Tibial artery (tissue), 4 donors: ENCODE measurements at regions not wholly inside any gene's neighbourhood (a gene's known extent, or its start where the extent isn't known, plus 50 kb on each side); places are given as distances from the start of the nearest gene placed in this dataset.

Experiments used
- DNase-seq, 2 donors: peaks; one replicate each; pipeline ENCODE4 v3.0.0-alpha.2; 2019
- H3K27ac ChIP-seq, 2 donors: fragments of 200-600 bp; sonication (generic) in 1 of 2; 1 replicate in 1 of 2; 2 replicates in 1 of 2; pipeline ENCODE4 v1.5.1; 2018 to 2019; ENCODE audit warnings: mild to moderate bottlenecking in 1 of 2
- H3K27me3 ChIP-seq, 2 donors: fragments of 200-600 bp; sonication (generic) in 1 of 2; one replicate each; pipeline versions ENCODE4 v1.5.1 to v1.6.0; 2016 to 2019
- H3K36me3 ChIP-seq, 3 donors: fragments of 200-600 bp; sonication (generic) in 2 of 3; one replicate each; pipeline ENCODE4 v1.5.1; 2016 to 2019; ENCODE audit warnings: mild to moderate bottlenecking in 2 of 3
- H3K4me1 ChIP-seq, 4 donors: fragments of 200-600 bp; sonication (generic) in 2 of 4; 1 replicate in 3 of 4; 2 replicates in 1 of 4; pipeline ENCODE4 v1.5.1; 2016 to 2019
- H3K4me3 ChIP-seq, 2 donors: fragments of 200-600 bp; sonication (generic) in 1 of 2; 1 replicate in 1 of 2; 2 replicates in 1 of 2; pipeline ENCODE4 v1.5.1; 2018 to 2019; ENCODE audit warnings: mild to moderate bottlenecking in 2 of 2
- H3K9me3 ChIP-seq, 3 donors: fragments of 200-600 bp; sonication (generic) in 1 of 3; one replicate each; pipeline ENCODE4 v1.5.1; 2016 to 2019
- intact Hi-C: fragments of 100-400 bp; cut with DNase I; formaldehyde crosslinking; loops from one replicate; pipeline ENCODE4 v1.15.0; 2023; ENCODE audit warnings: low total_unique reads
- TF ChIP-seq, protein P1 (sequence below), 2 experiments: fragments of 200-600 bp in 1 of 2; fragments of 450-650 bp in 1 of 2; IDR thresholded peaks; one replicate each; pipeline ENCODE4 v1.5.1; 2017 to 2019; ENCODE audit warnings: antibody characterized with exemption in 2 of 2, mild to moderate bottlenecking in 1 of 2, moderate library complexity in 1 of 2

DNA sequence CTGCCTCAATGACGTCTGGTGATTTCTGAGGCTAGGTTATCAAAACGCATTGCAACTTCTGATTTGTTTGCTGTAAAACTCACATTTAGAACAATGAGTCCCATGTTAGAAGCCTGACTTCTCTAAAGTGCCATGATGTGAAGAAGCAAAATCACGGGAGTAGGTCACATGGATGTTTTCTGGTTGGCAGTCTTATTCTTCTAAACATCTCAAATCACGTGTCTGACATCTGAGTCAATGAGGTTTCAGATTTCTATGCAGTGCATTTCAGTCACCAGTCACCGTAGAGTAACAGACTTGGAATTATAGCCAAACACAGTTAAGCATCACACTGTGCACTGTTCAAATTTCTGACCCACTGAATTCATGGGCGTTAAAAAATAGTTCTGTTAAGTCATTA, 482.1 kb downstream of the TMA16 start:
- intact Hi-C loops: no loop called here
- Histone ChIP-seq H3K4me3 (no peak overlapping the region), H3K36me3 (no peaks in the 10 kb centered on the region), H3K27ac (no peak overlapping the region), H3K4me1 (no peaks in the 10 kb centered on the region), H3K9me3 (no peaks in the 10 kb centered on the region), H3K27me3 (no peaks in the 10 kb centered on the region)
- DNase-seq: no peak
- TF ChIP-seq, protein P1, sequence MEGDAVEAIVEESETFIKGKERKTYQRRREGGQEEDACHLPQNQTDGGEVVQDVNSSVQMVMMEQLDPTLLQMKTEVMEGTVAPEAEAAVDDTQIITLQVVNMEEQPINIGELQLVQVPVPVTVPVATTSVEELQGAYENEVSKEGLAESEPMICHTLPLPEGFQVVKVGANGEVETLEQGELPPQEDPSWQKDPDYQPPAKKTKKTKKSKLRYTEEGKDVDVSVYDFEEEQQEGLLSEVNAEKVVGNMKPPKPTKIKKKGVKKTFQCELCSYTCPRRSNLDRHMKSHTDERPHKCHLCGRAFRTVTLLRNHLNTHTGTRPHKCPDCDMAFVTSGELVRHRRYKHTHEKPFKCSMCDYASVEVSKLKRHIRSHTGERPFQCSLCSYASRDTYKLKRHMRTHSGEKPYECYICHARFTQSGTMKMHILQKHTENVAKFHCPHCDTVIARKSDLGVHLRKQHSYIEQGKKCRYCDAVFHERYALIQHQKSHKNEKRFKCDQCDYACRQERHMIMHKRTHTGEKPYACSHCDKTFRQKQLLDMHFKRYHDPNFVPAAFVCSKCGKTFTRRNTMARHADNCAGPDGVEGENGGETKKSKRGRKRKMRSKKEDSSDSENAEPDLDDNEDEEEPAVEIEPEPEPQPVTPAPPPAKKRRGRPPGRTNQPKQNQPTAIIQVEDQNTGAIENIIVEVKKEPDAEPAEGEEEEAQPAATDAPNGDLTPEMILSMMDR (IDR thresholded peaks at IDR 0.05): no peak

DNA sequence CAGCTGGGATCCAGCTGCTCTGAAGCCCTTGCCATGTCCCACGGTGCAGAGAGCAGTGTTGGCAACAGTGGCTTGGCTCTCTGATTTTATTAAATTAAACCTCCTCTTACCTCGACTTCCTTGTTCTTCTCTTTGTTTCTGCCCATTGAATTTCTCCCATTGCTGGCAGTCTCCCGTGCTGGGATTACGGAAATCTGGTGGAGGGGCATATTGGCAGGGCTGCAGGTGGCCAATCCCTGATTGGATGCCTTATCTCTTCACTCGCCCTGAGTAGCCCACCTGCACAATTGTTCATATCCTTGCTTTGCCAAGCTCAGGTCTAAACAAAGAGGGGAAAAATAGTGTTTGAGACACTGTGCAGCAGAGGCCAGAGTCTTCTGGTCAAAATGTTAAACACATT, 493.9 kb downstream of the TMA16 start:
- no peak for DNase-seq
- H3K27ac ChIP-seq: no peak overlapping the region
- H3K4me3 ChIP-seq: no peak overlapping the region
- H3K36me3 ChIP-seq: no peaks in the 10 kb centered on the region
- intact Hi-C loops: no loop called here
- no peaks in the 10 kb centered on the region for H3K4me1 ChIP-seq
- H3K27me3 ChIP-seq: no peaks in the 10 kb centered on the region
- TF ChIP-seq, protein P1 (IDR thresholded peaks at IDR 0.05): no peak
- H3K9me3 ChIP-seq: no peaks in the 10 kb centered on the region

GRCh38 chr4:163988865-163989264, 494.4 kb downstream of the TMA16 start:
- H3K27ac ChIP-seq: no peak overlapping the region
- H3K36me3 ChIP-seq: no peaks in the 10 kb centered on the region
- no peaks in the 10 kb centered on the region for H3K9me3 ChIP-seq
- H3K27me3 ChIP-seq: no peaks in the 10 kb centered on the region
- TF ChIP-seq, protein P1 (IDR thresholded peaks at IDR 0.05): no peak
- no peak for DNase-seq
- intact Hi-C loops: no loop called here
- no peak overlapping the region for H3K4me3 ChIP-seq
- no peaks in the 10 kb centered on the region for H3K4me1 ChIP-seq

DNA sequence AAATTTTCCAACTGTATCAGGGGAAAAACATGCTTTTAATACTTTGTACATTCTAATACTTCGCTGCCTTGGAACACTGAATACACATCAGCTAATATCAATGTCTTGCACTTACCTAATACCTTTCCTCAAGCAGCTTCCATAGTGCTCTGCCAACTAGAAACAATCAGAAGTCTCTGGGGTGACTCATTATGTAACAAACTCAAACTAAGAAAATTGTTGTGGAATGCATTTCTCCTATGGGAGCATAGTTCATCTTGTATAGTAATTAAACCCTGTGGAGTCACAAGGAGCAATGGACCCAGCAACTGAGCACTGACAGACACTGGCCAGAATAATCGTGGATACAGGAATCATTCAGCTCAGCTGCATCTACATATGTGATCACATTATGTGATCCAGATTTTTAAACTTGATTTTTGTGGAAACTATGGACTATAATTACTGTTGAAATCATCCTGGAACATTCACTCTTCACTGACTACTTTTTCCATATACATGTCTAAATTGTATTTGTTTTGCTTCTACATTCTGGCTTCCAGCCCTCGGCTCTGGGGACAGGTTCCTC, 496.9 kb downstream of the TMA16 start:
- TF ChIP-seq, protein P1 (IDR thresholded peaks at IDR 0.05): no peak
- H3K36me3 ChIP-seq: no peaks in the 10 kb centered on the region
- no peak overlapping the region for H3K27ac ChIP-seq
- H3K4me3 ChIP-seq: no peak overlapping the region
- H3K9me3 ChIP-seq: no peaks in the 10 kb centered on the region
- no peaks in the 10 kb centered on the region for H3K4me1 ChIP-seq
- H3K27me3 ChIP-seq: no peaks in the 10 kb centered on the region
- no peak for DNase-seq
- intact Hi-C loops: no loop called here

DNA sequence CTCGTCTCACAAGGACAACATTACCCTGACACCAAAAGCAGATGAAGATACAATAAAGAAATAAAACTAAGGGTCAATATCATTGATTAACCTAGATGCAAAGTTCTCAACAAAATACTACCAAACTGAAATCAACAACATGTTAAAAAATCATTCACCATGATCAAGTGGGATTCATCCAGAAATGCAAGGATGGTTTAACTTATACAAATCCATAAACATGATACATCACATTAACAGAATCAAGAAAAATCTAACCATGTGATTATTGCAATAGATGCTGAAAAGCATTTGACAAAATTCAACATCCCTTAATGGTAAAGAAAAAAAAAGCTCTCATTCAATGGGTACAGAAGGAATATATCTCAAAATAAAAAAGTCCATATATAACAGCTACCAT, 514.9 kb downstream of the TMA16 start:
- Histone ChIP-seq H3K4me3 (no peak overlapping the region), H3K9me3 (no peaks in the 10 kb centered on the region), H3K27ac (no peak overlapping the region), H3K27me3 (no peaks in the 10 kb centered on the region), H3K4me1 (no peaks in the 10 kb centered on the region), H3K36me3 (no peaks in the 10 kb centered on the region)
- TF ChIP-seq, protein P1 (IDR thresholded peaks at IDR 0.05): no peak
- intact Hi-C loops: no loop called here
- no peak for DNase-seq

- Histone ChIP-seq H3K9me3 (no peaks in the 10 kb centered on the region), H3K27ac (no peak overlapping the region), H3K36me3 (no peaks in the 10 kb centered on the region), H3K4me1 (no peaks in the 10 kb centered on the region), H3K4me3 (no peak overlapping the region), H3K27me3 (no peaks in the 10 kb centered on the region)
- intact Hi-C loops: no loop called here
- no peak for DNase-seq
- TF ChIP-seq, protein P1 (IDR thresholded peaks at IDR 0.05): no peak
These were observed 517.3 kb downstream of the TMA16 start for GRCh38 chr4:164011791-164012190.
